ENCODE measurements at regions not wholly inside any gene's neighbourhood (a gene's known extent, or its start where the extent isn't known, plus 50 kb on each side); places are given as distances from the start of the nearest gene placed in this dataset.

DNA sequence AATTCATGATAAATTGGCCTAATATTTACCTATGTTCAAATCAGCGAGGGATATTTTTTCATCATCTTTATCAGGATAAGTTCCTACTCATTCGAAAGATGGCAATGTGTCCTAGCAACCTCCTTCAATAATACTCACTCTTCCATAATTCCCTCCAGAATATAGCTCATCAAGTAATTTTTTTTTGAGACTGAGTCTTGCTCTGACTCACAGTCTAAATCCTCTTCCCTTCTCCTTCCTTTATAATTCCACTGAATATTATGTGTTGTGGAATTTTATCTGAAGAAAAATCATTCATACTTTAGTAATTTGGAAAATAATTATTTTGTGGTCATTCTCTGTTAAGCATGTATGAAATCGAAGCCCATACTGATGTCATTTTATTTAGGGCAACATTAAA is 663.8 kb downstream of the FLRT2 start (continued):
- TF ChIP-seq SMYD3 (CRISPR knock-in tag; IDR thresholded peaks at IDR 0.05) (no peak), KLF15 (CRISPR knock-in tag; IDR thresholded peaks at IDR 0.05; ENCODE audit: borderline replicate concordance) (no peak), SP140L (CRISPR knock-in tag; IDR thresholded peaks at IDR 0.05; ENCODE audit: borderline replicate concordance) (no peak), GLI4 (CRISPR knock-in tag; IDR thresholded peaks at IDR 0.05; ENCODE audit: borderline replicate concordance) (no peak), ZSCAN29 (CRISPR knock-in tag; conservative IDR thresholded peaks at IDR 0.05) (no peak)
- TF ChIP-seq, protein P1, sequence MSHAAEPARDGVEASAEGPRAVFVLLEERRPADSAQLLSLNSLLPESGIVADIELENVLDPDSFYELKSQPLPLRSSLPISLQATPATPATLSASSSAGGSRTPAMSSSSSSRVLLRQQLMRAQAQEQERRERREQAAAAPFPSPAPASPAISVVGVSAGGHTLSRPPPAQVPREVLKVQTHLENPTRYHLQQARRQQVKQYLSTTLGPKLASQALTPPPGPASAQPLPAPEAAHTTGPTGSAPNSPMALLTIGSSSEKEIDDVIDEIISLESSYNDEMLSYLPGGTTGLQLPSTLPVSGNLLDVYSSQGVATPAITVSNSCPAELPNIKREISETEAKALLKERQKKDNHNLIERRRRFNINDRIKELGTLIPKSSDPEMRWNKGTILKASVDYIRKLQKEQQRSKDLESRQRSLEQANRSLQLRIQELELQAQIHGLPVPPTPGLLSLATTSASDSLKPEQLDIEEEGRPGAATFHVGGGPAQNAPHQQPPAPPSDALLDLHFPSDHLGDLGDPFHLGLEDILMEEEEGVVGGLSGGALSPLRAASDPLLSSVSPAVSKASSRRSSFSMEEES (CRISPR knock-in tag; IDR thresholded peaks at IDR 0.05), result no peak

DNA sequence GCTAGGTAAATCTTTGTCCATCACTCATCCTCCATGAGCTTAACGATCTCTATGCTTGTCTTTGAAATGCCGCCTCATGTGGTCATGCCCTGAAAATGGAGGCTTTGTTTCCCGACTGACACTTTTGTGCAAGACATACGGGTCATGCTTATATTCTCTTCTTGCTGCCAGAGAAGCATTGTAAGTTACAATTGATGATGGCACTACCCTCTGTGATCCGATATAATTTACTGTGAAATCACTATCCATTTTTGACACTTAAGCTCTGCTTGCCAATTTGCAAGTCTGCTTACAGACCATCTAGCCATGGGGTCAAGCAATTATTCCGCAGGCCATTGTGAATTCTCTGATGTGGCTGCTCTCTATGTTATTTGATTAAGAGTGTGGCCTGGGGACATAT is 650.0 kb downstream of the FLRT2 start:
- intact Hi-C loops (cut with micrococcal nuclease; ENCODE audit: unreplicated experiment), result no loop called here
- Histone ChIP-seq H3K9me3 (ENCODE audit: low read length) (peaks cover 68% of the 10 kb centered on the region), H3K36me3 (replicated peaks in 1 of 2; ENCODE audit: control insufficient read depth in 1 of 2, insufficient read depth in 2 of 2, low read length in 2 of 2) (no peaks in the 10 kb centered on the region), H4K20me1 (ENCODE audit: insufficient read depth, low read length) (no peaks in the 10 kb centered on the region), H3K27me3 (ENCODE audit: control insufficient read depth in 1 of 2, insufficient read depth in 2 of 2, low read length in 2 of 2) (no peaks in the 10 kb centered on the region), H3K4me1 (ENCODE audit: insufficient read depth, low read length) (no peaks in the 10 kb centered on the region), H2AFZ (ENCODE audit: low read length) (no peak overlapping the region), H3K4me3 (replicated peaks in 1 of 3; ENCODE audit: insufficient read depth in 1 of 3, low read depth in 2 of 3, low read length in 3 of 3) (no peak overlapping the region), H3K4me2 (ENCODE audit: low read depth, low read length) (no peak overlapping the region), H3K27ac (ENCODE audit: extremely low read length, insufficient read depth, low read length) (no peak overlapping the region), H3K9ac (ENCODE audit: insufficient read depth, low read depth, low read length) (no peak overlapping the region), H3K79me2 (ENCODE audit: insufficient read depth, low read length) (no peaks in the 10 kb centered on the region)
- in situ Hi-C loops (cut with HindIII; ENCODE audit: extremely low pct_ligation_motif_present, low pct_unique_long_range_greater_than_20kb), result no loop called here
- no peak for ATAC-seq
- ChIA-PET CTCF (ENCODE audit: low intra/inter-chr PET ratio, low total read pairs) (no interaction called here), POLR2A (no interaction called here)
- FAIRE-seq, result no peak
- BruUV-seq (replicated peaks), result no TSS peak
- WGBS (ENCODE audit: low lambda C conversion rate), result 21% methylated on average over 6 of the region's 6 CpGs
- DNase-seq (ENCODE audit: low spot score), result no peak
- TF ChIP-seq, protein P2, sequence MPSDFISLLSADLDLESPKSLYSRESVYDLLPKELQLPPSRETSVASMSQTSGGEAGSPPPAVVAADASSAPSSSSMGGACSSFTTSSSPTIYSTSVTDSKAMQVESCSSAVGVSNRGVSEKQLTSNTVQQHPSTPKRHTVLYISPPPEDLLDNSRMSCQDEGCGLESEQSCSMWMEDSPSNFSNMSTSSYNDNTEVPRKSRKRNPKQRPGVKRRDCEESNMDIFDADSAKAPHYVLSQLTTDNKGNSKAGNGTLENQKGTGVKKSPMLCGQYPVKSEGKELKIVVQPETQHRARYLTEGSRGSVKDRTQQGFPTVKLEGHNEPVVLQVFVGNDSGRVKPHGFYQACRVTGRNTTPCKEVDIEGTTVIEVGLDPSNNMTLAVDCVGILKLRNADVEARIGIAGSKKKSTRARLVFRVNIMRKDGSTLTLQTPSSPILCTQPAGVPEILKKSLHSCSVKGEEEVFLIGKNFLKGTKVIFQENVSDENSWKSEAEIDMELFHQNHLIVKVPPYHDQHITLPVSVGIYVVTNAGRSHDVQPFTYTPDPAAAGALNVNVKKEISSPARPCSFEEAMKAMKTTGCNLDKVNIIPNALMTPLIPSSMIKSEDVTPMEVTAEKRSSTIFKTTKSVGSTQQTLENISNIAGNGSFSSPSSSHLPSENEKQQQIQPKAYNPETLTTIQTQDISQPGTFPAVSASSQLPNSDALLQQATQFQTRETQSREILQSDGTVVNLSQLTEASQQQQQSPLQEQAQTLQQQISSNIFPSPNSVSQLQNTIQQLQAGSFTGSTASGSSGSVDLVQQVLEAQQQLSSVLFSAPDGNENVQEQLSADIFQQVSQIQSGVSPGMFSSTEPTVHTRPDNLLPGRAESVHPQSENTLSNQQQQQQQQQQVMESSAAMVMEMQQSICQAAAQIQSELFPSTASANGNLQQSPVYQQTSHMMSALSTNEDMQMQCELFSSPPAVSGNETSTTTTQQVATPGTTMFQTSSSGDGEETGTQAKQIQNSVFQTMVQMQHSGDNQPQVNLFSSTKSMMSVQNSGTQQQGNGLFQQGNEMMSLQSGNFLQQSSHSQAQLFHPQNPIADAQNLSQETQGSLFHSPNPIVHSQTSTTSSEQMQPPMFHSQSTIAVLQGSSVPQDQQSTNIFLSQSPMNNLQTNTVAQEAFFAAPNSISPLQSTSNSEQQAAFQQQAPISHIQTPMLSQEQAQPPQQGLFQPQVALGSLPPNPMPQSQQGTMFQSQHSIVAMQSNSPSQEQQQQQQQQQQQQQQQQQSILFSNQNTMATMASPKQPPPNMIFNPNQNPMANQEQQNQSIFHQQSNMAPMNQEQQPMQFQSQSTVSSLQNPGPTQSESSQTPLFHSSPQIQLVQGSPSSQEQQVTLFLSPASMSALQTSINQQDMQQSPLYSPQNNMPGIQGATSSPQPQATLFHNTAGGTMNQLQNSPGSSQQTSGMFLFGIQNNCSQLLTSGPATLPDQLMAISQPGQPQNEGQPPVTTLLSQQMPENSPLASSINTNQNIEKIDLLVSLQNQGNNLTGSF (CRISPR knock-in tag; IDR thresholded peaks at IDR 0.05), result no peak
- TF ChIP-seq ZNF83 (CRISPR knock-in tag; IDR thresholded peaks at IDR 0.05; ENCODE audit: borderline replicate concordance) (no peak), GZF1 (CRISPR knock-in tag; IDR thresholded peaks at IDR 0.05) (no peak), PHF5A (CRISPR knock-in tag; IDR thresholded peaks at IDR 0.05; ENCODE audit: low read depth, unreplicated experiment) (no peak), RAD21 (CRISPR knock-in tag; IDR thresholded peaks at IDR 0.05) (no peak)
- TF ChIP-seq, protein P3, sequence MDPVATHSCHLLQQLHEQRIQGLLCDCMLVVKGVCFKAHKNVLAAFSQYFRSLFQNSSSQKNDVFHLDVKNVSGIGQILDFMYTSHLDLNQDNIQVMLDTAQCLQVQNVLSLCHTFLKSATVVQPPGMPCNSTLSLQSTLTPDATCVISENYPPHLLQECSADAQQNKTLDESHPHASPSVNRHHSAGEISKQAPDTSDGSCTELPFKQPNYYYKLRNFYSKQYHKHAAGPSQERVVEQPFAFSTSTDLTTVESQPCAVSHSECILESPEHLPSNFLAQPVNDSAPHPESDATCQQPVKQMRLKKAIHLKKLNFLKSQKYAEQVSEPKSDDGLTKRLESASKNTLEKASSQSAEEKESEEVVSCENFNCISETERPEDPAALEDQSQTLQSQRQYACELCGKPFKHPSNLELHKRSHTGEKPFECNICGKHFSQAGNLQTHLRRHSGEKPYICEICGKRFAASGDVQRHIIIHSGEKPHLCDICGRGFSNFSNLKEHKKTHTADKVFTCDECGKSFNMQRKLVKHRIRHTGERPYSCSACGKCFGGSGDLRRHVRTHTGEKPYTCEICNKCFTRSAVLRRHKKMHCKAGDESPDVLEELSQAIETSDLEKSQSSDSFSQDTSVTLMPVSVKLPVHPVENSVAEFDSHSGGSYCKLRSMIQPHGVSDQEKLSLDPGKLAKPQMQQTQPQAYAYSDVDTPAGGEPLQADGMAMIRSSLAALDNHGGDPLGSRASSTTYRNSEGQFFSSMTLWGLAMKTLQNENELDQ (CRISPR knock-in tag; IDR thresholded peaks at IDR 0.05; ENCODE audit: borderline replicate concordance), result no peak
